ENCODE measurements at regions not wholly inside any gene's neighbourhood (a gene's known extent, or its start where the extent isn't known, plus 50 kb on each side); places are given as distances from the start of the nearest gene placed in this dataset.

DNA sequence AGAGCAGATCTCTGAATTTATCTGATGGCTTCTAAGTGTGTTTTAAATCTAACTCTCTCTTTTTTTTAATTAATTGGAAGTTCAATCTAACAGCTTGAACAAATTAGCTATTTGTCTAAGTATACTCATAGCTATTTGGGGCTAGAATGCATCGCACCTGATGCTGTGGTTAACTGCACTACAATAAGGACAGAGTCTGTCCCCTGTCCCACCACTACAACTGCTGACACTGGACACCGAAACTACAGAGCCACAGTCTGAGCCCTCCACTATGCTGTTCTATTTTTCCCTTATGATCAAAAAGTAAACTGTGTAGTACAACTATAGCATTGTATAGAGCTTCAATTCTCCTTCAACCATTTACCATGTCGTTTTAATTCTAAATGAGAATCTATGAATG lies 89.4 kb upstream of the AHR start:
- TF ChIP-seq CTCF (IDR thresholded peaks at IDR 0.05; ENCODE audit: poor library complexity, severe bottlenecking): no peak
- Histone ChIP-seq H3K4me2 (ENCODE audit: low read length) (no peak overlapping the region), H4K20me1 (ENCODE audit: insufficient read depth) (no peaks in the 10 kb centered on the region), H3K27ac (ENCODE audit: low read length) (no peak overlapping the region), H3K4me3 (ENCODE audit: low read length) (no peak overlapping the region), H3K79me2 (replicated peaks; ENCODE audit: insufficient read depth, low read length) (no peaks in the 10 kb centered on the region), H3K36me3 (ENCODE audit: insufficient read depth, low read length) (no peaks in the 10 kb centered on the region), H3F3A (ENCODE audit: insufficient read depth, low read length, poor library complexity, severe bottlenecking) (no peaks in the 10 kb centered on the region), H3K9me2 (ENCODE audit: insufficient read depth, low read length) (no peaks in the 10 kb centered on the region), H3K9ac (ENCODE audit: low read length) (no peak overlapping the region), H3K9me3 (ENCODE audit: low read length) (no peaks in the 10 kb centered on the region), H3K27me3 (ENCODE audit: insufficient read depth, low read depth, low read length) (no peaks in the 10 kb centered on the region), H2AFZ (ENCODE audit: low read depth, low read length) (no peak overlapping the region)

DNA sequence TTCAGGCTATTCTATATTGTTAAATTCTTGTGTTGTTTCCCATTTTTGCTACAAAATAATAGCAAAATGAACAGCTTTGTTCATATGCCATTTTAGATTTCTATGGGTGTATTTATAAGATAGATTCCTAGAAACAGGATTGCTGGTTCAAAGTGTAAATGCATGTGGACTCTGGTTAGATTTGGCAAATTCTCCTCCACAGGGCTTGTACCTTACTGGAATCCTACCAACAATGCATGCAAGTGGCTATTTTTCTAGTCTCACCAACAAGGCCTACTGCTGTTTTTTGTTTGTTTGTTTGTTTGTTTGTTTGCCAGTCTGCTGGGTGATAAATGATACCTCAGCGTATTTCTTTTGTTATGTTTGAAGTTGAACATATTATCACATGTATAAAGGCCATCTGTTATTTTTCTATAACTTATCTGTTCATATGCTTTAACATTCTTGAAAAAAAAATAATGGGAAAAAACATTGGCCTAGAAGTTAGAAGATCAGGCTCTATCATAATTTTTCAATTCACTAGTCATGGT lies 87.1 kb upstream of the AHR start:
- no peaks in the 10 kb centered on the region for H3K9me2 ChIP-seq (ENCODE audit: insufficient read depth, low read length)
- H4K20me1 ChIP-seq (ENCODE audit: insufficient read depth): no peaks in the 10 kb centered on the region
- no peaks in the 10 kb centered on the region for H3K9me3 ChIP-seq (ENCODE audit: low read length)
- TF ChIP-seq RAD21 (conservative IDR thresholded peaks at IDR 0.05): no peak
- H3K79me2 ChIP-seq (replicated peaks; ENCODE audit: insufficient read depth, low read length): no peaks in the 10 kb centered on the region
- H3K27me3 ChIP-seq (ENCODE audit: insufficient read depth, low read depth, low read length): no peaks in the 10 kb centered on the region
- H2AFZ ChIP-seq (ENCODE audit: low read depth, low read length): no peak overlapping the region
- H3K27ac ChIP-seq (ENCODE audit: low read length): no peak overlapping the region
- no peak overlapping the region for H3K4me2 ChIP-seq (ENCODE audit: low read length)
- no peak overlapping the region for H3K9ac ChIP-seq (ENCODE audit: low read length)
- H3K4me3 ChIP-seq (ENCODE audit: low read length): no peak overlapping the region
- no peaks in the 10 kb centered on the region for H3K36me3 ChIP-seq (ENCODE audit: insufficient read depth, low read length)
- H3F3A ChIP-seq (ENCODE audit: insufficient read depth, low read length, poor library complexity, severe bottlenecking): no peaks in the 10 kb centered on the region

- no peaks in the 10 kb centered on the region for H3K9me3 ChIP-seq (ENCODE audit: low read length)
- H4K20me1 ChIP-seq (ENCODE audit: insufficient read depth): no peaks in the 10 kb centered on the region
- H3K36me3 ChIP-seq (ENCODE audit: insufficient read depth, low read length): no peaks in the 10 kb centered on the region
- H3K27ac ChIP-seq (ENCODE audit: low read length): no peak overlapping the region
- H3K9ac ChIP-seq (ENCODE audit: low read length): no peak overlapping the region
- H3F3A ChIP-seq (ENCODE audit: insufficient read depth, low read length, poor library complexity, severe bottlenecking): no peaks in the 10 kb centered on the region
- no peaks in the 10 kb centered on the region for H3K9me2 ChIP-seq (ENCODE audit: insufficient read depth, low read length)
- H2AFZ ChIP-seq (ENCODE audit: low read depth, low read length): no peak overlapping the region
- H3K4me2 ChIP-seq (ENCODE audit: low read length): no peak overlapping the region
- H3K79me2 ChIP-seq (replicated peaks; ENCODE audit: insufficient read depth, low read length): no peaks in the 10 kb centered on the region
- no peaks in the 10 kb centered on the region for H3K27me3 ChIP-seq (ENCODE audit: insufficient read depth, low read depth, low read length)
- TF ChIP-seq EZH2 (IDR thresholded peaks at IDR 0.05; ENCODE audit: borderline replicate concordance, insufficient read depth, low read length, poor library complexity, severe bottlenecking) (no peak), MXI1 (conservative IDR thresholded peaks at IDR 0.05; ENCODE audit: poor library complexity, severe bottlenecking) (no peak), RAD21 (conservative IDR thresholded peaks at IDR 0.05) (no peak), POLR2AphosphoS5 (IDR thresholded peaks at IDR 0.05) (no peak), TAF1 (IDR thresholded peaks at IDR 0.05; ENCODE audit: low read depth) (no peak), CTCF (IDR thresholded peaks at IDR 0.05; ENCODE audit: poor library complexity, severe bottlenecking) (no peak), SMC3 (conservative IDR thresholded peaks at IDR 0.05; ENCODE audit: poor library complexity) (no peak), EP300 (conservative IDR thresholded peaks at IDR 0.05; ENCODE audit: poor library complexity, severe bottlenecking) (no peak)
- TF ChIP-seq, protein P1, sequence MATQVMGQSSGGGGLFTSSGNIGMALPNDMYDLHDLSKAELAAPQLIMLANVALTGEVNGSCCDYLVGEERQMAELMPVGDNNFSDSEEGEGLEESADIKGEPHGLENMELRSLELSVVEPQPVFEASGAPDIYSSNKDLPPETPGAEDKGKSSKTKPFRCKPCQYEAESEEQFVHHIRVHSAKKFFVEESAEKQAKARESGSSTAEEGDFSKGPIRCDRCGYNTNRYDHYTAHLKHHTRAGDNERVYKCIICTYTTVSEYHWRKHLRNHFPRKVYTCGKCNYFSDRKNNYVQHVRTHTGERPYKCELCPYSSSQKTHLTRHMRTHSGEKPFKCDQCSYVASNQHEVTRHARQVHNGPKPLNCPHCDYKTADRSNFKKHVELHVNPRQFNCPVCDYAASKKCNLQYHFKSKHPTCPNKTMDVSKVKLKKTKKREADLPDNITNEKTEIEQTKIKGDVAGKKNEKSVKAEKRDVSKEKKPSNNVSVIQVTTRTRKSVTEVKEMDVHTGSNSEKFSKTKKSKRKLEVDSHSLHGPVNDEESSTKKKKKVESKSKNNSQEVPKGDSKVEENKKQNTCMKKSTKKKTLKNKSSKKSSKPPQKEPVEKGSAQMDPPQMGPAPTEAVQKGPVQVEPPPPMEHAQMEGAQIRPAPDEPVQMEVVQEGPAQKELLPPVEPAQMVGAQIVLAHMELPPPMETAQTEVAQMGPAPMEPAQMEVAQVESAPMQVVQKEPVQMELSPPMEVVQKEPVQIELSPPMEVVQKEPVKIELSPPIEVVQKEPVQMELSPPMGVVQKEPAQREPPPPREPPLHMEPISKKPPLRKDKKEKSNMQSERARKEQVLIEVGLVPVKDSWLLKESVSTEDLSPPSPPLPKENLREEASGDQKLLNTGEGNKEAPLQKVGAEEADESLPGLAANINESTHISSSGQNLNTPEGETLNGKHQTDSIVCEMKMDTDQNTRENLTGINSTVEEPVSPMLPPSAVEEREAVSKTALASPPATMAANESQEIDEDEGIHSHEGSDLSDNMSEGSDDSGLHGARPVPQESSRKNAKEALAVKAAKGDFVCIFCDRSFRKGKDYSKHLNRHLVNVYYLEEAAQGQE (IDR thresholded peaks at IDR 0.05; ENCODE audit: borderline replicate concordance): no peak
- H3K4me3 ChIP-seq (ENCODE audit: low read length): no peak overlapping the region
Measured at GRCh38 chr7:17212188-17212587, 86.3 kb upstream of the AHR start.

Measured in neural cell (in vitro differentiated cells).